ENCODE measurements at regions not wholly inside any gene's neighbourhood (a gene's known extent, or its start where the extent isn't known, plus 50 kb on each side); places are given as distances from the start of the nearest gene placed in this dataset.

DNA sequence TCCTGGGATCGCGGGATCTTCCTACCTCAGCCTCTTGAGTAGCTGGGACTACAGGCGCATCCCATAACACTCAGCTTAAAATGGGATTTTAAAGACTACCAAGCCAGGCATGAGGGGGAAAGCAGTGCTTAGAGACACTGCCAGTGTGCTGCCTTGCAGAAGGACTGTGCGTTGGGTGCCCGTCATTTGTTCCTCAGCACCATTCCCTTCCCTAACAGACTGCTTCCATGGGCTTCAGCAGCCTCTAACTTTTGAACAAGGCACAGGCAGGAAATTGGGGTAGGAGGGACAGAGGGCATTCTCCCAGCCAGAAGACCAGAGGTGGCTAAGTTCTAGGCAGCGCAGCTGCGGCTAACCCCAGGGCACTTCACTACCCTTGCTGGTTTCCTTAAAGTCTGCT lies 73.9 kb upstream of the USP24 start:
- Histone ChIP-seq H3K27ac (no peak overlapping the region), H3K9me3 (ENCODE audit: low read depth, low read length) (no peaks in the 10 kb centered on the region), H3K36me3 (ENCODE audit: insufficient read depth, low read length) (no peaks in the 10 kb centered on the region), H3K4me3 (no peak overlapping the region), H3K9ac (ENCODE audit: insufficient read length) (no peak overlapping the region)
- TF ChIP-seq FOXP2 (optimal IDR thresholded peaks at IDR 0.05; ENCODE audit: control extremely low read depth, extremely low read length, insufficient read depth) (no peak), POLR2AphosphoS5 (IDR thresholded peaks at IDR 0.05; ENCODE audit: borderline replicate concordance, low read depth, low read length) (no peak), EZH2 (IDR thresholded peaks at IDR 0.05) (no peak)
- no peak for DNase-seq (ENCODE audit: low read depth, low spot score)

DNA sequence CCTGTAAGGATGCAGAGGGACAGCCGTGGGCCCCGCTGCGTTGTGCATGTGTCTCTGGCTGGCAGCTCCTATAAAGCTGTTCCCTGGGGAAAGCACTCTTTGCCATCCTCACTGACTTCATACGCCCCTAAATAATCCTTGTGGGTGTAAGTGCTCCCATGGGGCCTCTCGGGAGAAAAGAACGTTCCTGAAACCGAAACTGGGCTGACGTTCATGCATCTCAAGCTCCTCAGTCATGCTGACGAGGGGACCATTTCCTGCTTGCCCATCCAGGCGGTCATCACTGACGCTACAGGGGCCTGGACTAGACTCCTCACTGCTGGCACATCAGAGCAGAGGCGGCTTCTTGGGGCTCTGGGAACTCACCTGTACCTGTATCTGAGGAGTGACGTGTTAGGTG lies 73.1 kb upstream of the USP24 start:
- Histone ChIP-seq H3K9me3 (ENCODE audit: low read depth, low read length) (no peaks in the 10 kb centered on the region), H3K4me3 (no peak overlapping the region), H3K9ac (ENCODE audit: insufficient read length) (no peak overlapping the region), H3K36me3 (ENCODE audit: insufficient read depth, low read length) (no peaks in the 10 kb centered on the region), H3K27ac (no peak overlapping the region)
- no peak for DNase-seq (ENCODE audit: low read depth, low spot score)
- TF ChIP-seq EZH2 (IDR thresholded peaks at IDR 0.05) = no peak
- TF ChIP-seq FOXP2 (optimal IDR thresholded peaks at IDR 0.05; ENCODE audit: control extremely low read depth, extremely low read length, insufficient read depth) = no peak
- TF ChIP-seq POLR2AphosphoS5 (IDR thresholded peaks at IDR 0.05; ENCODE audit: borderline replicate concordance, low read depth, low read length) = no peak

DNA sequence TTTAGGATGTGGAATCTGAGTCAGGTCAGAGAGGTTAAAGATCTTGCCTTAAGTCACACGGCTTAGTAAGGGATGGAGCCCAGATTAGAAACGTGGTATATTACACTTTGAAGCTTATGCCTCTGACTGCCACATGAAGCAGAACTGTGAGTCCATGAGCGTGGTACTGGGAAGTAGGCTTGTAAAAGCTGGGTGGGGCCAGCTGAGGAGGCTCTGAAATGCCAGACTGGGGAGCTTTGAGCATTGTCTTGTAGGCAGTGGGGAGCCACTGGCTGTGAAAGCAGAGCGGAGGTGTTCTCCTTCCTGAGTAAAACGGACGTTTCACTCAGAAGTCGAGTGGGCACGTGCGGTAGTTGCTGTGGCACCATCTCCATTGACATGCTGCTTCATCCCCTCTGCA lies 72.6 kb upstream of the USP24 start:
- no peak for DNase-seq (ENCODE audit: low read depth, low spot score)
- Histone ChIP-seq H3K4me3 (no peak overlapping the region), H3K9me3 (ENCODE audit: low read depth, low read length) (no peaks in the 10 kb centered on the region), H3K27ac (no peak overlapping the region), H3K36me3 (ENCODE audit: insufficient read depth, low read length) (no peaks in the 10 kb centered on the region), H3K9ac (ENCODE audit: insufficient read length) (no peak overlapping the region)
- TF ChIP-seq FOXP2 (optimal IDR thresholded peaks at IDR 0.05; ENCODE audit: control extremely low read depth, extremely low read length, insufficient read depth) = no peak
- no peak for TF ChIP-seq EZH2 (IDR thresholded peaks at IDR 0.05)
- no peak for TF ChIP-seq POLR2AphosphoS5 (IDR thresholded peaks at IDR 0.05; ENCODE audit: borderline replicate concordance, low read depth, low read length)

DNA sequence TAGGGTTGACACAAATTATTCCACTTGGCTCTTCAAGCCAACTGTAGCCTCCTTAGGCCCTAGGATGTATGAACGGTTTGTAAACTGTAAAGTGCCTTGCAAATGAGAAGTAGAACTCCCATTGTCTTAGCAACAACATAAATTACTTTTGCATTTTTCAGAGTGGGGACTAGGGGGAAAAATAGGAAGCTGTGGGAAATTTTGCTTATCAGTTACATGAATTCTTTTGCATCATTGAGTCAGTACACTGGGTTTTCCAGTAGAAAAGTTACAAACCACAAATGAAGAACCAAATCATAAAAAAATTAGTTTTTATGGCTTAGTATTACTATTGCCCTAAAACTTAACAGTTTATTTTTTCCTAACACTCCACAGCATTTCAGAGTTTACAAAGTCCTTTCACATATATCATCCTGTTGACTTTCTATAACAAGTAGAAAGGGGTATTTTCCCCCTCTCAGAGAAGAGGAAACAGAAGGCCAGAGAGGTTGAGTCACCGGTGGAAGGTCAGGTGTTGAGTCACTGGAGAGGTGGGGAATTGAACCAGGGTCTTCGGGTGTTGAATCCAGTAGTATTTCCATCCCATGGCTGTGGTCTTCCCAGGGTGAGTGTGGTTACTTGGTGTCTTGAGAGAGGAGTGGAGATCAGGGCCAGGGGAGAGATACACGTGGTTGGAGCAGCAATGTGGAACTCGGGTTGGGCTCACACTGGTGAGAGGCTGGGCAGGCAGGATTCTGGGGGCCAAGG lies 71.9 kb upstream of the USP24 start:
- Histone ChIP-seq H3K9me3 (ENCODE audit: low read depth, low read length) (no peaks in the 10 kb centered on the region), H3K36me3 (ENCODE audit: insufficient read depth, low read length) (no peaks in the 10 kb centered on the region), H3K4me3 (no peak overlapping the region), H3K27ac (no peak overlapping the region), H3K9ac (ENCODE audit: insufficient read length) (no peak overlapping the region)
- TF ChIP-seq FOXP2 (optimal IDR thresholded peaks at IDR 0.05; ENCODE audit: control extremely low read depth, extremely low read length, insufficient read depth) (no peak), EZH2 (IDR thresholded peaks at IDR 0.05) (no peak), POLR2AphosphoS5 (IDR thresholded peaks at IDR 0.05; ENCODE audit: borderline replicate concordance, low read depth, low read length) (no peak)
- no peak for DNase-seq (ENCODE audit: low read depth, low spot score)

DNA sequence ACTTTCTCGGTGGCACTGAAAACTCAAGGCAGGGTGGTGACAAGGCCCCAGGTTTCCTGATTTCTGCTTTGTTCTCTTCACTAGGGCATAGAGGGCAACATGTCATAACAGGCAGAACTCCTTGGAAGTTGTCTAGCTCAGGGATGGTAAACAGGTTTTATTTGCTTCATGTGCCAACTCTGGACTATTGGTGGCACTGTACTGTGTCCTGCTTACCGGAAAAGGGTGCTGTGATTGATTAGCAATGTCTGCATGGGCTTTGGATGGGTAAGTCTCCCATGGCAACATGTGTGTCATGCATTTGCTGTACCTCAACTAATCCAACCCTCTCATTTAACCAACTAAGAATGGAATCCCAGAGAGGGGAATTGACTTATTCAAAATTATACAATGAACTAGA lies 70.7 kb upstream of the USP24 start:
- no peak overlapping the region for H3K27ac ChIP-seq
- DNase-seq (ENCODE audit: low read depth, low spot score) = no peak
- TF ChIP-seq FOXP2 (optimal IDR thresholded peaks at IDR 0.05; ENCODE audit: control extremely low read depth, extremely low read length, insufficient read depth) (no peak), POLR2AphosphoS5 (IDR thresholded peaks at IDR 0.05; ENCODE audit: borderline replicate concordance, low read depth, low read length) (no peak)
- H3K36me3 ChIP-seq (ENCODE audit: insufficient read depth, low read length) = no peaks in the 10 kb centered on the region
- no peaks in the 10 kb centered on the region for H3K9me3 ChIP-seq (ENCODE audit: low read depth, low read length)
- no peak overlapping the region for H3K4me3 ChIP-seq
- no peak overlapping the region for H3K9ac ChIP-seq (ENCODE audit: insufficient read length)

DNA sequence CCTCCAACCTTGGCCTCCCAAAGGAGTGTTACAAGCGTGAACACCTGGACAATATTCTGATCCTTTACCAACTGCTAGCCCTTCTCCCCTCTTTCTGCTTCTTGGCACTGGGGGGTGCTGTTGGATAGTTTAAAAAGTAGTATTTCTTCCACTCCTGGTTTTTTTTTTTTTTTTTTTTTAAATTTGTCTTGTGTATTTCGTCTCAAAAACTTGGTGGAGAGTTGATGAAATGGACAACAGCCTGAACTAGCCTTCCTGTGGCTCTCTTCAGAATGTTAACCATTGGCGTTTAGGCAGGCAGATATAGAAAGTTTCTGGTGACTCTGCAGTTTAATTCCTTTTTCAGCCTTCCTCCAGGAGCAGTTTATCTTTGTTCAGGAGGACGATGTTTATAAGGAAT lies 69.7 kb upstream of the USP24 start:
- Histone ChIP-seq H3K27ac (no peak overlapping the region), H3K9ac (ENCODE audit: insufficient read length) (no peak overlapping the region), H3K9me3 (ENCODE audit: low read depth, low read length) (no peaks in the 10 kb centered on the region), H3K4me3 (no peak overlapping the region), H3K36me3 (ENCODE audit: insufficient read depth, low read length) (no peaks in the 10 kb centered on the region)
- no peak for TF ChIP-seq POLR2AphosphoS5 (IDR thresholded peaks at IDR 0.05; ENCODE audit: borderline replicate concordance, low read depth, low read length)
- no peak for TF ChIP-seq EZH2 (IDR thresholded peaks at IDR 0.05)
- no peak for TF ChIP-seq FOXP2 (optimal IDR thresholded peaks at IDR 0.05; ENCODE audit: control extremely low read depth, extremely low read length, insufficient read depth)
- no peak for DNase-seq (ENCODE audit: low read depth, low spot score)

DNA sequence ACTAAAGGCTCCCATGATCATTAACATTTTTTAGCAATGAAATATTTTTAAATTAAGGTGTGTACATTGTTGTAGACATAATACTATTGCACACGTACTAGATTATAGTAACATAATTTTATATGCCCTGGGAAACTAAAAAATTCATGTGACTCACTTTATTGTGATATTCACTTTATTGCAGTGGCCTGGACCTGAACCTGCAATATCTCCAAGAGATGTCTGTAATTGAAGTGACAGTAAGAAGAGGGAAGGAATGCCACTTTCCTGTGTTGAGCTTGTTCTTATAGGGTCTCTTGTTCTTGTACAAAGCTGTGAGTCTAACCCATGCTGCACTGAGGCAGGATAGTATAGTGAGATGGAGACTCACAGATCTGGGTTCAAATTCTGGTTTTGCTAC lies 66.9 kb upstream of the USP24 start:
- H3K9ac ChIP-seq (ENCODE audit: insufficient read length) = no peak overlapping the region
- no peaks in the 10 kb centered on the region for H3K9me3 ChIP-seq (ENCODE audit: low read depth, low read length)
- no peak for TF ChIP-seq FOXP2 (optimal IDR thresholded peaks at IDR 0.05; ENCODE audit: control extremely low read depth, extremely low read length, insufficient read depth)
- no peak for TF ChIP-seq POLR2AphosphoS5 (IDR thresholded peaks at IDR 0.05; ENCODE audit: borderline replicate concordance, low read depth, low read length)
- no peak for TF ChIP-seq EZH2 (IDR thresholded peaks at IDR 0.05)
- DNase-seq (ENCODE audit: low read depth, low spot score) = no peak
- no peak overlapping the region for H3K27ac ChIP-seq
- no peak overlapping the region for H3K4me3 ChIP-seq
- H3K36me3 ChIP-seq (ENCODE audit: insufficient read depth, low read length) = no peaks in the 10 kb centered on the region

DNA sequence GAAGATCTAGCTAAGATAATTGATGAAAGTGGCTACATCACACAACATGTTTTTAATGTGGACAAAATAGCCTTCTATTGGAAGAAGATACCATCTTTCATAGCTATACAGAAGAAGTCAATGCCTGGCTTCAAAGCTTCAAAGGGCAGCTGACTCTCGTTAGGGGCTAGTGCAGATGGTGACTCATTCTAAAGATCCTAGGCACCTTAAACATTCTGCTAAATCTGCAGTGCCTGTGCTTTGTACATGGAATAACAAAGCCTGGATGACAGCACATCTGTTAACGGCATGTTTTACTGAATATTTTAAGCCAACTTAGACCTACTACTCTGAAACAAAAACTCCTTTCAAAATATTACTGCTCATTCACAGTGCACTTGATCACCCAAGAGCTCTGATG lies 65.6 kb upstream of the USP24 start:
- Histone ChIP-seq H3K9me3 (ENCODE audit: low read depth, low read length) (no peaks in the 10 kb centered on the region), H3K9ac (ENCODE audit: insufficient read length) (no peak overlapping the region), H3K27ac (no peak overlapping the region), H3K36me3 (ENCODE audit: insufficient read depth, low read length) (no peaks in the 10 kb centered on the region), H3K4me3 (no peak overlapping the region)
- TF ChIP-seq FOXP2 (optimal IDR thresholded peaks at IDR 0.05; ENCODE audit: control extremely low read depth, extremely low read length, insufficient read depth) (no peak), POLR2AphosphoS5 (IDR thresholded peaks at IDR 0.05; ENCODE audit: borderline replicate concordance, low read depth, low read length) (no peak), EZH2 (IDR thresholded peaks at IDR 0.05) (no peak)
- no peak for DNase-seq (ENCODE audit: low read depth, low spot score)

DNA sequence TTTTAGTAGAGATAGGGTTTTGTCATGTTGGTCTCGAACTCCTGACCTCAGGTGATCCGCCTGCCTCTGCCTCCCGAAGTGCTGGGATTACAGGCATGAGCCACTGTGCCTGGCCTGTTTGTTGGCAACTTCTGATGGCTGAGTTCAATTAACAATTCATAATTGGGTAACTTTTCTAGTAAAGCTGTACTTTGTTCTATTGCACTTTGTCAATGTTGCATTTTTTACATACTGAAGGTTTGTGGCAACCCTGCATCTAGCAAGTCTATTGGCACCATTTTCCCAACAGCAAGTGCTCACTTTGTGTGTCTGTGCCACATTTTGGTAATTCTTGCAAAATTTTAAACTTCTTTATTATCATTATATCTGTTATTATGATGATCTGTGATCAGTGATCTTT lies 64.5 kb upstream of the USP24 start:
- Histone ChIP-seq H3K4me3 (no peak overlapping the region), H3K27ac (no peak overlapping the region), H3K9ac (ENCODE audit: insufficient read length) (no peak overlapping the region), H3K36me3 (ENCODE audit: insufficient read depth, low read length) (no peaks in the 10 kb centered on the region), H3K9me3 (ENCODE audit: low read depth, low read length) (no peaks in the 10 kb centered on the region)
- no peak for TF ChIP-seq POLR2AphosphoS5 (IDR thresholded peaks at IDR 0.05; ENCODE audit: borderline replicate concordance, low read depth, low read length)
- TF ChIP-seq EZH2 (IDR thresholded peaks at IDR 0.05) = no peak
- TF ChIP-seq FOXP2 (optimal IDR thresholded peaks at IDR 0.05; ENCODE audit: control extremely low read depth, extremely low read length, insufficient read depth) = no peak
- DNase-seq (ENCODE audit: low read depth, low spot score) = no peak
